ENCODE measurements at regions not wholly inside any gene's neighbourhood (a gene's known extent, or its start where the extent isn't known, plus 50 kb on each side); places are given as distances from the start of the nearest gene placed in this dataset.

DNA sequence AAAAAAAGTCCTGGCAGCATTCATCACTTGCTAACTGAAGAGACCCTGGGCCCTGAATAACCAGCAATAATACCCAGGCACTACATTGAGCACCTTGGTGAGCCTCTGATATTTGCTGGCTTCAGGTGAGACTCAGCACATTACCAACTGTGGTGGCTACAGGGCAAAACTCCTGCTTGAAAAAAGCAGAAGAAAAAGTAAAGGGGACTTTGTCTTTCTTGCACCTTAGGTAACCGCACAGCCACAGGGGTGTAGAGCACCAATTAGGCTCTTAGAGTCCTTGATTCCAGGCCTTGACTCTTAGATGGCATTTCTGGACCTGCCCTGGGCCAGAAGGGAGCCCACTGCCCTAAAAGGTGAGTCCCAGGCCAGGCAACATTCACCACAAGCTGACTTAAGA lies 269.5 kb downstream of the AUH start:
- no peaks in the 10 kb centered on the region for H3K9me3 ChIP-seq (ENCODE audit: control insufficient read depth, insufficient read depth, low read length)
- H3K27ac ChIP-seq (ENCODE audit: low read depth, low read length) = no peak overlapping the region
- peaks cover 23% of the 10 kb centered on the region for H3K27me3 ChIP-seq (ENCODE audit: control insufficient read depth, low read length)
- no peaks in the 10 kb centered on the region for H3K9me2 ChIP-seq (replicated peaks; ENCODE audit: control insufficient read depth, low read length)
- no peaks in the 10 kb centered on the region for H3K4me1 ChIP-seq (ENCODE audit: control insufficient read depth, low read length)
- H3K4me2 ChIP-seq (ENCODE audit: low read length) = no peak overlapping the region
- TF ChIP-seq, protein P1, sequence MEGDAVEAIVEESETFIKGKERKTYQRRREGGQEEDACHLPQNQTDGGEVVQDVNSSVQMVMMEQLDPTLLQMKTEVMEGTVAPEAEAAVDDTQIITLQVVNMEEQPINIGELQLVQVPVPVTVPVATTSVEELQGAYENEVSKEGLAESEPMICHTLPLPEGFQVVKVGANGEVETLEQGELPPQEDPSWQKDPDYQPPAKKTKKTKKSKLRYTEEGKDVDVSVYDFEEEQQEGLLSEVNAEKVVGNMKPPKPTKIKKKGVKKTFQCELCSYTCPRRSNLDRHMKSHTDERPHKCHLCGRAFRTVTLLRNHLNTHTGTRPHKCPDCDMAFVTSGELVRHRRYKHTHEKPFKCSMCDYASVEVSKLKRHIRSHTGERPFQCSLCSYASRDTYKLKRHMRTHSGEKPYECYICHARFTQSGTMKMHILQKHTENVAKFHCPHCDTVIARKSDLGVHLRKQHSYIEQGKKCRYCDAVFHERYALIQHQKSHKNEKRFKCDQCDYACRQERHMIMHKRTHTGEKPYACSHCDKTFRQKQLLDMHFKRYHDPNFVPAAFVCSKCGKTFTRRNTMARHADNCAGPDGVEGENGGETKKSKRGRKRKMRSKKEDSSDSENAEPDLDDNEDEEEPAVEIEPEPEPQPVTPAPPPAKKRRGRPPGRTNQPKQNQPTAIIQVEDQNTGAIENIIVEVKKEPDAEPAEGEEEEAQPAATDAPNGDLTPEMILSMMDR (IDR thresholded peaks at IDR 0.05; ENCODE audit: low read depth, low read length, poor library complexity, severe bottlenecking) = no peak
- no peak for TF ChIP-seq EZH2phosphoT487 (IDR thresholded peaks at IDR 0.05; ENCODE audit: borderline replicate concordance, low read length)
- H3K79me2 ChIP-seq (ENCODE audit: control insufficient read depth, low read length) = no peaks in the 10 kb centered on the region
- no peaks in the 10 kb centered on the region for H3F3A ChIP-seq (ENCODE audit: control insufficient read depth, insufficient read depth)
- no peaks in the 10 kb centered on the region for H4K20me1 ChIP-seq (ENCODE audit: control insufficient read depth, insufficient read depth, low read depth, low read length)
- no peaks in the 10 kb centered on the region for H3K36me3 ChIP-seq (ENCODE audit: control insufficient read depth, low read length)
- no peak overlapping the region for H3K4me3 ChIP-seq (ENCODE audit: low read length)

GRCh38 chr9:91094324-91095088 lies 267.2 kb downstream of the AUH start:
- peaks cover 6% of the 10 kb centered on the region; the same call in 1 of the 2 replicates for H3K27me3 ChIP-seq (ENCODE audit: control insufficient read depth, low read length)
- no peaks in the 10 kb centered on the region for H3K36me3 ChIP-seq (ENCODE audit: control insufficient read depth, low read length)
- no peak for TF ChIP-seq EZH2phosphoT487 (IDR thresholded peaks at IDR 0.05; ENCODE audit: borderline replicate concordance, low read length)
- TF ChIP-seq, protein P1 (IDR thresholded peaks at IDR 0.05; ENCODE audit: low read depth, low read length, poor library complexity, severe bottlenecking) = no peak
- no peaks in the 10 kb centered on the region for H4K20me1 ChIP-seq (ENCODE audit: control insufficient read depth, insufficient read depth, low read depth, low read length)
- H3K4me3 ChIP-seq (ENCODE audit: low read length) = no peak overlapping the region
- H3K79me2 ChIP-seq (ENCODE audit: control insufficient read depth, low read length) = no peaks in the 10 kb centered on the region
- H3K27ac ChIP-seq (ENCODE audit: low read depth, low read length) = no peak overlapping the region
- peaks cover 3% of the 10 kb centered on the region for H3K4me1 ChIP-seq (ENCODE audit: control insufficient read depth, low read length)
- H3F3A ChIP-seq (ENCODE audit: control insufficient read depth, insufficient read depth) = no peaks in the 10 kb centered on the region
- H3K9me3 ChIP-seq (ENCODE audit: control insufficient read depth, insufficient read depth, low read length) = no peaks in the 10 kb centered on the region
- no peaks in the 10 kb centered on the region for H3K9me2 ChIP-seq (replicated peaks; ENCODE audit: control insufficient read depth, low read length)
- H3K4me2 ChIP-seq (ENCODE audit: low read length) = no peak overlapping the region

GRCh38 chr9:91098203-91098850 lies 263.4 kb downstream of the AUH start:
- peaks cover 28% of the 10 kb centered on the region for H3K4me1 ChIP-seq (ENCODE audit: control insufficient read depth, low read length)
- H3F3A ChIP-seq (ENCODE audit: control insufficient read depth, insufficient read depth) = no peaks in the 10 kb centered on the region
- no peaks in the 10 kb centered on the region for H4K20me1 ChIP-seq (ENCODE audit: control insufficient read depth, insufficient read depth, low read depth, low read length)
- no peak overlapping the region for H3K4me2 ChIP-seq (ENCODE audit: low read length)
- no peak overlapping the region for H3K27ac ChIP-seq (ENCODE audit: low read depth, low read length)
- no peaks in the 10 kb centered on the region for H3K9me3 ChIP-seq (ENCODE audit: control insufficient read depth, insufficient read depth, low read length)
- H3K4me3 ChIP-seq (ENCODE audit: low read length) = no peak overlapping the region
- H3K27me3 ChIP-seq (ENCODE audit: control insufficient read depth, low read length) = no peaks in the 10 kb centered on the region
- H3K36me3 ChIP-seq (ENCODE audit: control insufficient read depth, low read length) = no peaks in the 10 kb centered on the region
- TF ChIP-seq, protein P1 (IDR thresholded peaks at IDR 0.05; ENCODE audit: low read depth, low read length, poor library complexity, severe bottlenecking) = no peak
- TF ChIP-seq EZH2phosphoT487 (IDR thresholded peaks at IDR 0.05; ENCODE audit: borderline replicate concordance, low read length) = no peak
- H3K79me2 ChIP-seq (ENCODE audit: control insufficient read depth, low read length) = no peaks in the 10 kb centered on the region
- H3K9me2 ChIP-seq (replicated peaks; ENCODE audit: control insufficient read depth, low read length) = no peaks in the 10 kb centered on the region

All from DOHH2 (cell line).